GM12801 (cell line): ENCODE measurements at regions not wholly inside any gene's neighbourhood (a gene's known extent, or its start where the extent isn't known, plus 50 kb on each side); places are given as distances from the start of the nearest gene placed in this dataset.

ENCODE experiments used
- TF ChIP-seq, protein P1 (sequence below): IDR thresholded peaks from one replicate; pipeline ENCODE4 v1.5.1; 2011; ENCODE audit warnings: control low read depth; ENCODE audit not compliant: insufficient read length; ENCODE audit errors: extremely low read depth

DNA sequence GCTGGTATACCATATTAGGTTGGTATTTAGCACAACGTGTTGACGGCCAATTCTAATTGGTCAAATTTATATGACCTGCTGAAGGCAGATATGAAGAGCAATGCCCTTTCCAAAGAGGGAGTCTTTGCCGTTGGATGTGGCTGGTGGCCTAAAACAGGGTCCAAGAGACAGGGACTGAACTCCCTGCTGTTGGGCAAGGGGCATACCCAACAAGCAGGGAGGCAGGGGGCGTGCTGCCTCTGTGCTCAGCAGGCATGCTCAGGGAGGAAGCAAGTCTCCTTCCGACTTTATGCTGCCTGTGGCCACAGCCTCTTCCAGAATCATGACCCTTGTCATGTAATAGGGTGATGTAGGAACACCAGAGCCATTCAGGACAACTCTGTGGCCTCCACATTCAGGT lies 167.7 kb upstream of the NPVF start:
- TF ChIP-seq, protein P1, sequence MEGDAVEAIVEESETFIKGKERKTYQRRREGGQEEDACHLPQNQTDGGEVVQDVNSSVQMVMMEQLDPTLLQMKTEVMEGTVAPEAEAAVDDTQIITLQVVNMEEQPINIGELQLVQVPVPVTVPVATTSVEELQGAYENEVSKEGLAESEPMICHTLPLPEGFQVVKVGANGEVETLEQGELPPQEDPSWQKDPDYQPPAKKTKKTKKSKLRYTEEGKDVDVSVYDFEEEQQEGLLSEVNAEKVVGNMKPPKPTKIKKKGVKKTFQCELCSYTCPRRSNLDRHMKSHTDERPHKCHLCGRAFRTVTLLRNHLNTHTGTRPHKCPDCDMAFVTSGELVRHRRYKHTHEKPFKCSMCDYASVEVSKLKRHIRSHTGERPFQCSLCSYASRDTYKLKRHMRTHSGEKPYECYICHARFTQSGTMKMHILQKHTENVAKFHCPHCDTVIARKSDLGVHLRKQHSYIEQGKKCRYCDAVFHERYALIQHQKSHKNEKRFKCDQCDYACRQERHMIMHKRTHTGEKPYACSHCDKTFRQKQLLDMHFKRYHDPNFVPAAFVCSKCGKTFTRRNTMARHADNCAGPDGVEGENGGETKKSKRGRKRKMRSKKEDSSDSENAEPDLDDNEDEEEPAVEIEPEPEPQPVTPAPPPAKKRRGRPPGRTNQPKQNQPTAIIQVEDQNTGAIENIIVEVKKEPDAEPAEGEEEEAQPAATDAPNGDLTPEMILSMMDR = no peak

DNA sequence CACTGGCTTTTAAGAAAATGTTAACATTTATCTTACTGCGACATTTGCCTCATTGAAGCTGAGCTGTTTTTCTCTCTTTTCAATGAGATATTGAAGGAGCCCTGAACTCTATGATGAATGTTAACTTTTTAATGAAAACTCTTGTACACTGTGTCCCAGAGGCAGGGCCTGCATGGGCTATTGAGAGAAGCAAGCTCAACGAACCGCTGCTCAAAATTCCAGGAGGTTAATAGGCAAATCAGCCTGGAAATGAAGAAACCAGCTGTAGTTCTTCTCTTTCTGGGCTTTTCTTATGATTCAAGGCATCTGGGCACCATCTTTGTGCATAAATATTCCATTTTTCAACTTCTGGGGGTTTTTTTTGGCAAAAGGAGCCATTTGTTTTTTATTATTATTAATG lies 168.4 kb upstream of the NPVF start:
- TF ChIP-seq, protein P1 = no peak

DNA sequence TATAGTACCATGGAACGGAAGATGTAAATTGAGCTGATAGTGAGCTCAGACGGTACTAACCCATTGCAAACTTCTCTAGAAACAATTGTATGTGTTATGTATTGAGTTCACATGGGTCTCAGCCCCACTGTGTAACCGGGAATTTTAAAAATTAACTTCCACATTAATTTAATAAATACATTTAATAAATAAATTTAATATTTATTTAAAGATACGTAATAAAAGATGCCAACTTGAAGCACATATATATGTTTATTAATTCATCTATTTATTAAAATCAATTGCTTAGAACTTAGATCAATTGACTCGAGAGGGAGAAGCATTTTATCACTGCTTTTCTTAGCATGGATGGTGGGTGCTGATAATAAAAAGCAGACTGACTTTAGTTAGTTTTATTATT lies 170.1 kb upstream of the NPVF start:
- TF ChIP-seq, protein P1 = no peak

DNA sequence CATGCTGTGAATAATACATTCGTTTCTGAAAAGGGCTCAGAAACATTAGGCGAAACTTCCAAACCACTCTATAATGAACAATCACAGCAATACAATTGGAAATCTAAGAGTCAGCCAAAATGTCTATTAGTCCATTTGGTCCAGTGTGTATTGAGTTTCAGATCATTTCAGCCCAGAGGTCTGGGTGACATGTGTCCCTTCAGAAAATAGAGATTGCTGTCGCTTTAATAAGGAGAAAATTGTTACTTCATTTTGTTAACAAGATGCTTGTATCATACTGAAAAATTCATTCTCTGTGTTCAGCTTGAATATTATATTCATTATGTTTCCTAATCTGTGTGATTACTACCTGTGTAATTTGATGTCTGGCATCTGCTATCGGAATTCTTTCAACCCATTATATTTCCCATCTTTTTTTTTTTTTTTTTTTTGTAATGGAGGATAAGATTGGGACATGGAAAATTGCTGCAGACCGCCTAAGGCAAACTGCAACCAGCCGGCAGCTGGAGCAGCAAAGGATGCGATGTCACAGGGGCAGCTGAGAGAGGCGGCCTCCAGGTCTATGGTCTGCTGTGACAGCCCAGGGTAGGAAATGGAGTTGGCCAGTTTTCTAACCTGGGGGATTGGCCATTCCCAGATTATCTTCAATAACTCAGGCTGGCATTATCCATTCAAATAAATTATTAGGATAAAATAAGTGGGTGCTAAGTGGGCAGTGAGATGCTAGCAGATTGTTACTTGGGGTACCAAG lies 170.9 kb upstream of the NPVF start:
- TF ChIP-seq, protein P1 = no peak

DNA sequence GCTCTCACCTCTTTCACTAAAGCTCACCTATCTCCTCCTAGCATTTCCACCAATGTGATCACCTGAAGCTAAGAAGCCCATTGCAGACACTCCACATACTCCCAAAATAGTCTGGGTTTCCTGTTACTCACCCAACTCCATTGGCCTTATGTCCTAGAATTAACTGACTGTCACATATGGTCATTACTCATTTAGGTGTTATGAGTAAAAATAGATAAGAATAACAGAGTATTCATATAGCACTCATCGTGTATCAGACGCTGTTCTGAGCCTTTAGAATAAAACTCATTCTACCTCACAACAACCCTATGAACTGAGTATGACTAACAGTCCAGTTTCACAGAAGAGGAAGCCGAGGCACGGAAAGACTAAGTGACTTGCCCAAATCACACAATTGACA lies 174.2 kb upstream of the NPVF start:
- TF ChIP-seq, protein P1 = no peak

DNA sequence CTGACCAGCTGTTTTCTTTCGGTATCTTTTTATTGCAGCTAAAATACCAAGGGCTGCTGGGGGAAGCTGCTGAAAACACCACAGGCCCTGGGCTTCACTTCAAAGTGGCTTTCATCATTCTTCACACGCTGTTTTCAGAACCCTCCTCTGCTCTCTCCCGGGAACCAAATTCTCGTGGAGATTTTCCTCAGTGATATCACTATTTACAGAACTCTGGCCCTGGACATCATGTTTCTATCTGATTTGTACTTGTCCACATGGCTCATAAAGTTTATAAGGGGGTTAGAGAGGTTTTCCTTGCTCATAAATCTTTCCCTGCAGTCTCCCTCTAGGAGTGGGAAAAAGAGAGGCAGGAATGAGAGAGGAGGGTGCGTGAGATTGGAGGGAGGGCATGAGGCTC lies 177.4 kb upstream of the NPVF start:
- TF ChIP-seq, protein P1 = no peak

DNA sequence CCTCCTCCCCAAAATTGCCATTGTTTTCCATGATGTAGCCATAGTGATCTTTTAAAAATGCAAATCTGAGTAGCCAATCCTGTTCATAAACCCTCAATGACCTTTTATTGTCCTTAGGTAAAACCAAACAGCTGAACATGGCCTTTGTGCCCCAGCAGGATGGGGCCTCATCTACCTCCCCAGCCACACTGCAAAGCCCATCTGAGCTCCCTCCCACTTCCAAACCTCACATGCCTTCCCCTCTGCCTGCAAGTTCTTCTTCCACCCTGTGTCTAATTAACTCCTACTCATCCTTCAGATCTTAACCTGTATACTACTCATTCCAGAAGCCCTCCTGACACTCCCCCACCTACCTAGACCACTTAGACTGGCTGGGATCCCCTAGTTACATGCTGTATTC lies 178.8 kb upstream of the NPVF start:
- TF ChIP-seq, protein P1 = no peak
